GM10248 (cell line): ENCODE measurements at regions not wholly inside any gene's neighbourhood (a gene's known extent, or its start where the extent isn't known, plus 50 kb on each side); places are given as distances from the start of the nearest gene placed in this dataset.

ENCODE experiments used
- CTCF ChIA-PET: fragments of 300-600 bp; sonication (Branson Sonifier 250); formaldehyde crosslinking; extraction: SDS; loops from one replicate; lab custom pipeline; 2021; ENCODE audit warnings: antibody characterized with exemption; lab: Yijun Ruan, JAX
- POLR2A ChIA-PET: fragments of 350-650 bp; sonication (Branson Sonifier 250); formaldehyde crosslinking; extraction: SDS; loops from one replicate; lab custom pipeline; 2020; ENCODE audit warnings: antibody characterized with exemption; lab: Yijun Ruan, JAX
- DNase-seq: peaks from one replicate; pipeline ENCODE4 v3.0.0; 2012; ENCODE audit errors: extremely low spot score
- TF ChIP-seq, protein P1 (sequence below): IDR thresholded peaks from 2 replicates; pipeline ENCODE4 v1.5.1; 2012; ENCODE audit warnings: mild to moderate bottlenecking, low read depth; ENCODE audit errors: extremely low read depth, missing control alignments, control extremely low read depth

DNA sequence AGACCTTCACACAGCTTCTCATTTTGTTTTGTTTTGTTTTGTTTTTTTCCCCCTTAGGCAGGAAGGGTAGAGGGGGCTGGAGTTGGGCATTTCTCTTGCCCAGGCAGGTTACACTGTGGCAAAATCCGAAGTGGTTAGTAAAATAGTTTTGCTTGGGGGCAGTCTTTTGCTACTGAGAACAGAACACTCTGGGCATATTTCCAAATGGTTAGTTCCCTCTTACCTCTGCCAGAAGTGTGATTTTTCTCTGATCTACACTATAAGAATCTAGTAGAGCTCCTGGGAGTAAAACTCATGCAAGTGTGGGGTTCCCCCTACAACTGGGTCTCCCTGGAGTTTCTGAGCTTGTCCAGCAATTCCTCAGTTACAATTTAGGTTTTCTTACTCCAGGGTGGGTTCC lies 61.7 kb downstream of the NPS start:
- no peak for DNase-seq
- TF ChIP-seq, protein P1, sequence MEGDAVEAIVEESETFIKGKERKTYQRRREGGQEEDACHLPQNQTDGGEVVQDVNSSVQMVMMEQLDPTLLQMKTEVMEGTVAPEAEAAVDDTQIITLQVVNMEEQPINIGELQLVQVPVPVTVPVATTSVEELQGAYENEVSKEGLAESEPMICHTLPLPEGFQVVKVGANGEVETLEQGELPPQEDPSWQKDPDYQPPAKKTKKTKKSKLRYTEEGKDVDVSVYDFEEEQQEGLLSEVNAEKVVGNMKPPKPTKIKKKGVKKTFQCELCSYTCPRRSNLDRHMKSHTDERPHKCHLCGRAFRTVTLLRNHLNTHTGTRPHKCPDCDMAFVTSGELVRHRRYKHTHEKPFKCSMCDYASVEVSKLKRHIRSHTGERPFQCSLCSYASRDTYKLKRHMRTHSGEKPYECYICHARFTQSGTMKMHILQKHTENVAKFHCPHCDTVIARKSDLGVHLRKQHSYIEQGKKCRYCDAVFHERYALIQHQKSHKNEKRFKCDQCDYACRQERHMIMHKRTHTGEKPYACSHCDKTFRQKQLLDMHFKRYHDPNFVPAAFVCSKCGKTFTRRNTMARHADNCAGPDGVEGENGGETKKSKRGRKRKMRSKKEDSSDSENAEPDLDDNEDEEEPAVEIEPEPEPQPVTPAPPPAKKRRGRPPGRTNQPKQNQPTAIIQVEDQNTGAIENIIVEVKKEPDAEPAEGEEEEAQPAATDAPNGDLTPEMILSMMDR, result no peak
- ChIA-PET POLR2A (no interaction called here), CTCF (interaction anchor here (1.9 kb wide), 1 partner anchor 10 kb away, joined by 4 read pairs; no protein-coding TSS in a partner anchor)

DNA sequence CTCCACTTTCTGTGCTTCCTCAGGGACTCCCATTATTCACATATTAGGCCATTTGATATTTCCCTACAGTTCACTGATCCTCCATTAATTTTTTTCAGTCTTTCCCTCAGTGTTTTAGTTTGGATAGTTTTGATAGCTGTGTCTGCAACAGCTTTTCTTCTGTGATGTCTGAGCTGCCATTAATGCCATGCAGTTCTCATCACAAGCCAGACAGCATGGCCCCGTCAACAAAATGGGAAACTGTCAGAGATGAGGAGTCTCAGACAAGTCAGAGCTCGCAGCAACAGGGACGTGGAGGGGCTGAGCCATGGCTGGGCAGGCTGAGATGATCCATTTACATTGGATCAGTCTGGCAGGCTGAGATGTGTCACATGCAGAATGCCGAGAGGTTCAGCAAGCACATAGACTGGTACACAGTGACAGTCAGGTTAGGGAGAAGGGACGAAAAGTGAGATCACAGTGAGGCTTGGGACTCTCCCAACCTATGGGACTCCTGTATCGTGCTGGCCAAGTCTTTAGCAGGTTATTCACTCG lies 65.4 kb downstream of the NPS start:
- TF ChIP-seq, protein P1, result no peak
- CTCF ChIA-PET, result no interaction called here
- no peak for DNase-seq
- POLR2A ChIA-PET, result no interaction called here

GRCh38 chr10:127618797-127619196 lies 69.7 kb downstream of the NPS start:
- no peak for DNase-seq
- CTCF ChIA-PET, result no interaction called here
- POLR2A ChIA-PET, result no interaction called here
- TF ChIP-seq, protein P1, result no peak

DNA sequence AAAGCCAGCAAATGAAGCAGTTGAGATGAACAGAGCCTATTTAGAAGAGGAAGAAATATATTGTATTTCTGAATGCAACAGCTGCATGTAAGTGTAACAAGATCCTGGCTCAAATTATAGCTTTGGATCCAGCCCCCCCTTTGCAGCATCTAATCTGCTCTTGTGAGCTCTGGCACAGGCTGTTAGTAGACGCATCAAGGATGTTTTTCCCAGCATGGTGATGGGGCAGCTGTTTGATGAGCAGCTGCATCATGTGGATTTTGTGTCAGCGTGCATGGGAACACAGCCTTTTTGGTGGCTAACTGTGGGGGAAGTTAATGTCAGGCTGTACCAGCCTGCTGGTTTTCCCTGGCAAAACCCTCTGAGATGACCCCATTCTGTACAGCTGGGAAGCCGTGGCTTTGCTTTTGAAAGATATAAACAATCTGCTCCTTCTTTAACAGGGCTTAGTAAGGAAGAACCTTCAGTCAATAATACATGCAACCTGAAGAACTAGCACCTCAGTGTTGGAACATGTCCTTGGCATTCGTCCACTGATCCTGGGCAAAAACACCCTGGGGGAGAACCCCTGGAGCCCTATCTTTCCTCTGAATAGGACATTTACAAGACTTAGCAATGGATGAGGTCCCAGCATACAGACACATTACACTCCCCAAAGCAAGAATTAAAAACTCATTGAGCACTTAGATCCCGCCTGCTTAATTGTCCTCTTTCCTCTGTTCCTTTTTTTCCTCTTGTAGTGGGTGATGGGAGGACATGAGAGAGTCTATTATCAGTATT lies 70.6 kb downstream of the NPS start:
- TF ChIP-seq, protein P1, result no peak
- no peak for DNase-seq
- CTCF ChIA-PET, result interaction anchor here (1.1 kb wide), 1 partner anchor 37 kb away, joined by 3 read pairs; no protein-coding TSS in a partner anchor

DNA sequence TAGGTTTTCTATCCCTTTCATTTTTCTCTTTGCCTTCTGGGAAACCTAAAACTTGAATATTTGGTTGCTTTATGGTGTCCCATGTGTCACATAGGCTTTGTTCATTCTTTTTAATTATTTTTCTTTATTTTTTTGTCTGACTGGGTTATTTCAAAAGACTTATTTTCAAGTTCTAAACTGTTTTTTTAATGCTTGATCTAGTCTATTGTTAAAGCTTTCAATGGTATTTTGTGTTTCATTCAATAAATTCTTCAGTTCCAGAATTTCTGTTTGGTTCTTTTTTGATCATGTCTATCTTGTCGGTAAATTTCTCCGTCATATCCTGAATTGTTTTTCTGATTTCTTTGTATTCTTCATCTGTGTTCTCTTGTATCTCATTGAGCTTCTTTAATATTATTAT lies 86.8 kb downstream of the NPS start:
- DNase-seq, result no peak
- TF ChIP-seq, protein P1, result no peak
- ChIA-PET CTCF (no interaction called here), POLR2A (no interaction called here)

More for the DNA sequence above, 70.6 kb downstream of the NPS start:
- POLR2A ChIA-PET, result no interaction called here

DNA sequence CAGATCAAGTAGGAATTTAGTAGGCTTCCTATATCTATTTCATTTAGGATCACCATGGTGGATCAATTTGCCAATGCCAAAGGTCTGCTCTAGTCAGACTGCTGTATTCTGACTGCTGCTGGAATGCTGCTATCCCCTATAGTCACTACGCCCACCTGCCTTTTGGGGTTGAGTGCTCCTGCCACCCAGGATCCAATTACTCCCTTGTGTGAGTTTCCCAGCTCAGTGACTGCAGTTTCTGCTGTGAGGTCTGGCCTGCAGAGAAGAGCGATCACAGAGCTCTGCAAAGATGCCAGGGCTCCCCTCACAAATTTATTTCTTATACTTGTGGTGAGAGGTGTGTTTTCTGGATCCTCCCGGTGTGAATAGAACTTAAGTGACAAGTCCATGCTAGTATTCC lies 88.1 kb upstream of the FOXI2 start:
- CTCF ChIA-PET, result interaction anchor here (0.8 to 1.7 kb wide), 2 partner anchors 18 to 32 kb away, joined by 3 read pairs; no protein-coding TSS in a partner anchor
- no peak for DNase-seq
- POLR2A ChIA-PET, result no interaction called here
- TF ChIP-seq, protein P1, result no peak
